ENCODE measurements at regions not wholly inside any gene's neighbourhood (a gene's known extent, or its start where the extent isn't known, plus 50 kb on each side); places are given as distances from the start of the nearest gene placed in this dataset.
A peak's percentile ranks its signal among the peaks of the same experiment; 100 is the strongest.

- no peak for TF ChIP-seq REST (IDR thresholded peaks at IDR 0.05; ENCODE audit: unreplicated experiment)
- no peak overlapping the region for H3K4me3 ChIP-seq
- Mint-ChIP-seq H3K27me3 (ENCODE audit: insufficient read depth, low read depth, poor library complexity) (no peaks in the 10 kb centered on the region), H3K9me3 (no peaks in the 10 kb centered on the region), H3K4me3 (no peak overlapping the region), H3K4me1 (peaks cover 2% of the 10 kb centered on the region; the same call in 1 of the 3 replicates), H3K36me3 (ENCODE audit: low read depth) (no peaks in the 10 kb centered on the region), H3K27ac (0 out of 2 replicates have a peak overlapping the region, but pooled peaks have one; percentile 79)
- H2AFZ ChIP-seq = no peak overlapping the region
- no peaks in the 10 kb centered on the region for H3K9me2 ChIP-seq (ENCODE audit: insufficient read depth)
- H3K79me2 ChIP-seq (replicated peaks; ENCODE audit: insufficient read depth) = no peaks in the 10 kb centered on the region
- no peak for DNase-seq (ENCODE audit: low spot score)
- no peaks in the 10 kb centered on the region for H3K36me3 ChIP-seq (ENCODE audit: insufficient read depth)
- no peaks in the 10 kb centered on the region for H3F3A ChIP-seq (replicated peaks; ENCODE audit: low read depth)
- H3K4me1 ChIP-seq (ENCODE audit: insufficient read depth) = no peaks in the 10 kb centered on the region
- no peaks in the 10 kb centered on the region for H4K20me1 ChIP-seq (replicated peaks; ENCODE audit: insufficient read depth)
- H3K4me2 ChIP-seq = no peak overlapping the region
- H3K27me3 ChIP-seq (ENCODE audit: insufficient read depth) = no peaks in the 10 kb centered on the region
- H3K27ac ChIP-seq (ENCODE audit: low read depth) = no peak overlapping the region
- no peak for ATAC-seq
Measured at GRCh38 chr3:147924755-147925154, 515.6 kb downstream of the ZIC1 start.

- Mint-ChIP-seq H3K27ac (no peak overlapping the region), H3K4me1 (peaks cover 8% of the 10 kb centered on the region), H3K36me3 (ENCODE audit: low read depth) (no peaks in the 10 kb centered on the region), H3K4me3 (no peak overlapping the region), H3K27me3 (ENCODE audit: insufficient read depth, low read depth, poor library complexity) (no peaks in the 10 kb centered on the region), H3K9me3 (no peaks in the 10 kb centered on the region)
- H3K79me2 ChIP-seq (replicated peaks; ENCODE audit: insufficient read depth) = no peaks in the 10 kb centered on the region
- H3K4me3 ChIP-seq = no peak overlapping the region
- no peaks in the 10 kb centered on the region for H4K20me1 ChIP-seq (replicated peaks; ENCODE audit: insufficient read depth)
- DNase-seq (ENCODE audit: low spot score) (no peak), ATAC-seq (no peak)
- H3K9me2 ChIP-seq (ENCODE audit: insufficient read depth) = no peaks in the 10 kb centered on the region
- H2AFZ ChIP-seq = no peak overlapping the region
- H3K36me3 ChIP-seq (ENCODE audit: insufficient read depth) = no peaks in the 10 kb centered on the region
- H3K4me2 ChIP-seq = no peak overlapping the region
- TF ChIP-seq ZNF462 (CRISPR knock-in tag; IDR thresholded peaks at IDR 0.05) = no peak
- TF ChIP-seq NANOG (IDR thresholded peaks at IDR 0.05; ENCODE audit: borderline replicate concordance) = no peak
- no peak for TF ChIP-seq EZH2phosphoT487 (IDR thresholded peaks at IDR 0.05; ENCODE audit: unreplicated experiment)
- no peak for TF ChIP-seq JUNB (IDR thresholded peaks at IDR 0.05; ENCODE audit: unreplicated experiment)
- no peak for TF ChIP-seq REST (IDR thresholded peaks at IDR 0.05; ENCODE audit: unreplicated experiment)
- no peak for TF ChIP-seq CTCF (conservative IDR thresholded peaks at IDR 0.05; ENCODE audit: low read depth in 2 of 2)
- H3K27ac ChIP-seq (ENCODE audit: low read depth) = no peak overlapping the region
- peaks cover 4% of the 10 kb centered on the region; the same call in 1 of the 2 replicates for H3K4me1 ChIP-seq (ENCODE audit: insufficient read depth)
- H3F3A ChIP-seq (replicated peaks; ENCODE audit: low read depth) = no peaks in the 10 kb centered on the region
- H3K27me3 ChIP-seq (ENCODE audit: insufficient read depth) = no peaks in the 10 kb centered on the region
Measured at GRCh38 chr3:147925272-147925671, 516.1 kb downstream of the ZIC1 start.

Data from GM23338 (cell line).